ENCODE measurements at regions not wholly inside any gene's neighbourhood (a gene's known extent, or its start where the extent isn't known, plus 50 kb on each side); places are given as distances from the start of the nearest gene placed in this dataset.

GRCh38 chr2:176639016-176639343 is 369.7 kb downstream of the MTX2 start:
- CTCF ChIA-PET = interaction anchor here (1.0 to 3.7 kb wide), 5 partner anchors 13 to 512 kb away, joined by 4 to 30 read pairs (median 7); no protein-coding TSS in a partner anchor

GRCh38 chr2:176639671-176640070 is 370.4 kb downstream of the MTX2 start:
- POLR2A ChIA-PET = no interaction called here
- no peak for ATAC-seq
- no peak for DNase-seq (ENCODE audit: low spot score)
- Mint-ChIP-seq H3K9me3 (no peaks in the 10 kb centered on the region), H3K27me3 (ENCODE audit: low read depth) (peaks cover 95% of the 10 kb centered on the region), H3K27ac (no peak overlapping the region), H3K4me3 (no peak overlapping the region), H3K4me1 (peaks cover 24% of the 10 kb centered on the region), H3K36me3 (no peaks in the 10 kb centered on the region; the same call in 1 of the 2 replicates)
- TF ChIP-seq HMGXB4 (CRISPR knock-in tag; IDR thresholded peaks at IDR 0.05) (no peak), TCF7 (CRISPR knock-in tag; IDR thresholded peaks at IDR 0.05; ENCODE audit: low read depth) (no peak), ZNF532 (CRISPR knock-in tag; IDR thresholded peaks at IDR 0.05; ENCODE audit: borderline replicate concordance) (no peak), ZNF232 (CRISPR knock-in tag; IDR thresholded peaks at IDR 0.05) (no peak), NFE2L1 (CRISPR knock-in tag; IDR thresholded peaks at IDR 0.05) (no peak), PREB (CRISPR knock-in tag; IDR thresholded peaks at IDR 0.05; ENCODE audit: borderline replicate concordance) (no peak)
- CTCF ChIA-PET = interaction anchor here (1.0 to 2.9 kb wide), 4 partner anchors 12 to 499 kb away, joined by 3 to 27 read pairs (median 4); no protein-coding TSS in a partner anchor

More at GRCh38 chr2:176639016-176639343, 369.7 kb downstream of the MTX2 start:
- Mint-ChIP-seq H3K9me3 (no peaks in the 10 kb centered on the region), H3K36me3 (no peaks in the 10 kb centered on the region; the same call in 1 of the 2 replicates), H3K27ac (no peak overlapping the region), H3K4me3 (no peak overlapping the region), H3K27me3 (ENCODE audit: low read depth) (peaks cover 95% of the 10 kb centered on the region), H3K4me1 (peaks cover 21% of the 10 kb centered on the region)
- POLR2A ChIA-PET = no interaction called here
- TF ChIP-seq MXD4 (CRISPR knock-in tag; IDR thresholded peaks at IDR 0.05; ENCODE audit: borderline replicate concordance) (no peak), SMAD4 (CRISPR knock-in tag; IDR thresholded peaks at IDR 0.05) (no peak), TP53 (CRISPR knock-in tag; IDR thresholded peaks at IDR 0.05) (no peak), GABPB1 (CRISPR knock-in tag; IDR thresholded peaks at IDR 0.05) (no peak), JUN (CRISPR knock-in tag; IDR thresholded peaks at IDR 0.05) (no peak), ZNF512 (CRISPR knock-in tag; IDR thresholded peaks at IDR 0.05; ENCODE audit: borderline replicate concordance) (no peak), EMX1 (CRISPR knock-in tag; IDR thresholded peaks at IDR 0.05) (no peak), ZNF232 (CRISPR knock-in tag; IDR thresholded peaks at IDR 0.05) (no peak), SMAD3 (CRISPR knock-in tag; IDR thresholded peaks at IDR 0.05; ENCODE audit: borderline replicate concordance) (no peak), ZNF425 (CRISPR knock-in tag; conservative IDR thresholded peaks at IDR 0.05) (no peak), ATF2 (CRISPR knock-in tag; IDR thresholded peaks at IDR 0.05; ENCODE audit: borderline replicate concordance, low read depth) (no peak)
- no peak for DNase-seq (ENCODE audit: low spot score)
- no peak for ATAC-seq

All from WTC11 (cell line).